GM12801 (cell line): ENCODE measurements at regions not wholly inside any gene's neighbourhood (a gene's known extent, or its start where the extent isn't known, plus 50 kb on each side); places are given as distances from the start of the nearest gene placed in this dataset.

Experiments used
- CTCF ChIP-seq: IDR thresholded peaks from one replicate; pipeline ENCODE4 v1.5.1; 2011; ENCODE audit warnings: control low read depth; ENCODE audit not compliant: insufficient read length; ENCODE audit errors: extremely low read depth

- TF ChIP-seq CTCF: no peak
Measured at GRCh38 chr7:130933919-130934318, 199.9 kb upstream of the KLF14 start.

GRCh38 chr7:130935564-130936157, 201.7 kb upstream of the KLF14 start:
- TF ChIP-seq CTCF: no peak

DNA sequence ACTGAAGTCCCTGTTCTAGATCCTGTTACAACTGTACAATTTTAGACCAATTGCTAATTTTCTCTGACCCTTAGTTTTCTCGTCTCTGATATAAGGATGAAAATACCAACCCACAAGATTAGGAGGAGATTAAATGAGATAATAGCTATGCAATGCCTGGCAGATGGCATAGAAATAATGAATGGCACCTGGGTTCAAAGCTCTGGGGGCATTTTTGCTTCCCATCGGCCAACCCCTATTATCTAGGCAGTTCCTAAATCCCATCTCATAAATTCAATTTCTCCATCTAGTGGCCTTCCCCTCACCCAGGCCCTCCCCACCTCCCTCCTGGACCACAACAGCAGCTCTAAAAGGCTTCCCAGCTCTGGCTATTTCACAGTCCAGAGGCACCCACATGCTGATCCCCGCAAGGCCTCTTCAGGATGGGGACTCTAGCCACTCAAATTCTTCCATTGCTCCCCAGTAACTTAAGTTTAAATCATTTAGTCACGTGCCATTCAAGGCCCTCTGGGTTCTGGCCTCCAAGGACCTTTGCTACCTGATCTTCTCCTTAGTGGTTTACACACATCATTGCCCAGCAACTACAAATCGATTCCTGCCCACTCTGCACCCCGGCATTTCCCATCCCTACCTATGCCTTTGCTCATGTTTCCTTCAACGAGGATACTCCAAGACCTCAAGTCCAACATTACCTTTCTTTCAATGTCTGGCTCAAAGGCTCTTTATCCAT, 202.4 kb upstream of the KLF14 start:
- TF ChIP-seq CTCF: no peak

DNA sequence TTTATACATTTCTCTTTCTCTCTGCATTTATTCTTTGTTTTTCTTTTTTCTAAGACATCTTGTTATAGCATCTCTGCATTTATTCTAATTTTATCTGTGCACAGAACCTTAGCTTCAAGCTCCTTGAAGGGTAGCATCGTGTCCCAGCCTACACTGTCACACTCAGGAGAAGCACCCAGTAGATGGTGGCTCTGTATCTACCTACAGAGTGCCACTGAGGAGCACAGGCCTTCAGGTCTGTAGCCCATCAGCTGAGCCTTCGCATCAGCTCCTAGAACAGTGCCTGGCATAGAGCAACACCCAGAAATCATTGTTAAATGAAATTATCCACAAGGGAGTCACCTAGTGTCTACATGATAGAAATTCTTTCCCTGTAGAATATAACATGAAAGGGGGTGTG, 203.0 kb upstream of the KLF14 start:
- no peak for TF ChIP-seq CTCF

GRCh38 chr7:130937830-130938229, 203.8 kb upstream of the KLF14 start:
- no peak for TF ChIP-seq CTCF

- no peak for TF ChIP-seq CTCF
Measured at GRCh38 chr7:130938661-130939060, 204.7 kb upstream of the KLF14 start.

- no peak for TF ChIP-seq CTCF
Measured at GRCh38 chr7:130939321-130940095, 205.5 kb upstream of the KLF14 start.
